Activated CD8-positive, alpha-beta memory T cell treated with anti-CD3 and anti-CD28 coated beads for 36 hours (primary cell): ENCODE measurements at regions not wholly inside any gene's neighbourhood (a gene's known extent, or its start where the extent isn't known, plus 50 kb on each side); places are given as distances from the start of the nearest gene placed in this dataset.

ENCODE experiments used
- CTCF ChIA-PET: fragments of 350-600 bp; sonication (Branson Sonifier 250); formaldehyde crosslinking; loops from one replicate; lab custom pipeline; 2021; ENCODE audit warnings: antibody characterized with exemption; lab: Charles Lee
- POLR2A ChIA-PET: fragments of 350-600 bp; sonication (Branson Sonifier 250); formaldehyde crosslinking; loops from one replicate; lab custom pipeline; 2021; ENCODE audit warnings: antibody characterized with exemption; lab: Charles Lee

DNA sequence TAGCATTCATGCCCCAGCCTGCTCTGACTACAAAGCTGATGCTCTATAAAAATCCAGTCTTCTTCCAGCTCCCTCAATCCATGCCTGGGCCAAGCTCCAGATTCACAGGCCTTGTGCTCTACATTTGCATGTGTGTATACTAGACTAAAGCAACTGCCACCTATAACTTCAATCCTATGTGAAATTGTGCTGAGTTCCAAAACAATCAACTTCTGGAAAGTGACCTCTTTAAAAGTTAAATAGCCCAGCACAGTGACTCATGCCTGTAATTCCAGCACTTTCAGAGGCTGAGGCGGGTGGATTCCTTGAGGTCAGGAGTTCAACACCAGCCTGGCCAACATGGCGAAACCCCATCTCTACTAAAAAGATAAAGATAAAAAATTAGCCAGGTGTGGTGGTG, 114.3 kb upstream of the ZC3H12C start:
- ChIA-PET CTCF (no interaction called here), POLR2A (no interaction called here)

DNA sequence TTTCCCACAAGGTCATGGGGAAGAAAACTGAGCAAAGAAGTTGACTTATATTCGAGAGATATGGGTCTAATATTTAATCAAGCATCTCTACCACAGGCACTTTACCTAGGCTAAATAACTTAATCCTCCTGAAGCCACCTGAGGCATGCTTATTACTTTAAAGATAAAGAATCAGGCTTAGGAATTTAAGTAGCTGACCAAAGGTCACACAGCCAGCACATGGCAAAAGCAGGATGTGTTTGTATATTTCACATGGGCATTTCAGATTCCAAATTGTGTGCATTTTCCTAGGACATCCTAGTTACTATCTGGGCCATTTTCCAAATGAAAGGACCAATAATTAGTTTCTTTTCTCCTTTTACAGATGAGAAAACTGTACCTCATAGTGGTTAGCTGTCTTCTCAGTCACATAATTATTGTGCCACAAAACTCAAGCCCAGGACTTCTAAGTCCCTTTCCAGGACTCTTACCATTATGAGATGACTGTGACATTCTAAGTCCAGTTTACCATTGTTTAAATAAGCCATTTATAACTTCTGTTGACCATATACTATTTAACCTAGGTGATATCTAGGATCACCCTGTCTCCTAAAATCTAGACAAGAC, 112.1 kb upstream of the ZC3H12C start:
- CTCF ChIA-PET, result no interaction called here
- POLR2A ChIA-PET, result no interaction called here

DNA sequence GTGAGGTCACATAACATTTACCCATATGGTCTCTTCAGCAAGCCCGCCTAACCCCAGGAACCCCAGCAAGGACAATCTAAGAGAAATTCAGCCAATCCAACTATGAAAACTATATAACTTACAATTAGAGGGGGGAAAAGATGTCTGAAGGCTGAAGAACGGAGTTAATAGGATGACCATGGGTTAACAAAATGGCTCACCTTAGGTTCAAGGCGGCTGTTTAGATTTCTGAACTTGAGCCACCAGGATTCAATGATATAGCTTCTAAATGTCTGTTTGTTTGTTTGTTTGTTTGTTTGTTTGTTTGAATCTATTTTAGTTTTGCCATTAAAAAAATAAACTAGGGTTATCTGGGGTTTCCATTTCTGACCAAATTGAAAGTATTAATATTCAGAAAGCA, 109.8 kb upstream of the ZC3H12C start:
- POLR2A ChIA-PET, result no interaction called here
- CTCF ChIA-PET, result no interaction called here

DNA sequence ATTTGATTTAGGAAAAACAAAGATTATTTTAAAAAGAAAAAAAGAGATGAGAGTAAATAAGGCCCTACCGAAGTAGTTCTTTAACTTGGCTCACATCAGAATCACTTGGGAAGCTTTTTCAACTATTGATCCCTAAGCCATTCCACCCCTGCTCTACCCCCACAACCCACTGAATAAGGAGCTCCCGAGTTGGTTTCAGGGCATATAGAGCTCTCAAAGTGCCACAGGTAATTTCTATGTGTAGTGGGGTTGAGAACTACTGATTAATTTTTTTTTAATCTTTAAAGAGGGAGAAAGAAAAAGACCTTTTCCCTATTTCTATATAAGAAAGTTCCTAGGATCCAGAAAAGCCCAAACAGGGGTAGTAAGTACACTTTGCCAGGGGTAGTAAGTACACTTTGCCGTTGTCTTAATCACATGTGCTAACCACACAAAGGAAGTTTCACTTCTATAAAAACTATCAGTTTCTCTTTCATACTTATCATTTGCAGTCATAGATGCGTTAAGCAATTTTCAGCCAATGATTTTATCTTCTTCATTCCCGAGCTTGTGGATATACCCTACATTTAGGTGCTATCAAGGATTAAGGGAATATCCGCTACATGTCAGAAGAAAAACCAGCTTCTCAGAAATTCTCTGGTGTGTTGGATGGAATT, 108.4 kb upstream of the ZC3H12C start:
- ChIA-PET POLR2A (no interaction called here), CTCF (no interaction called here)

GRCh38 chr11:109986488-109986887, 106.7 kb upstream of the ZC3H12C start:
- ChIA-PET POLR2A (no interaction called here), CTCF (no interaction called here)

DNA sequence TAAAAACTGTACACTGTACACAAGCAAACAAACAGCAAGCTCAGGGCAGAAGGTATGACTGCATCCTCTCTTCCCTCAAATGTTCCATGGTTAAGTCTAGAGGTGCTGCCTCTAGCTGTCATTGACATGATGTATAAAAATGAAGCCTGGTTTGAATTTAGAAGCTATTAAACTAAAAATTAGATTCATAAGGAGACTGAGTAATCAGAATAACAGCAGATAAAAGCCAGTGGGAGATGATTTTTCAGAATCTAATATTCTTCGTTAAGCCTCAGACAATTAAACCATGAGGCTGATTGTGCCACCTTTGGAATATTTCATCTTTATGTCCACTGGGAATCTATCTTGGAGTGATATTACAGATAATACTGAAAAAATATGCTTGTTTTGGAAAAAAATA, 101.4 kb upstream of the ZC3H12C start:
- CTCF ChIA-PET, result no interaction called here
- POLR2A ChIA-PET, result no interaction called here

- CTCF ChIA-PET, result no interaction called here
These were observed 99.4 kb upstream of the ZC3H12C start for GRCh38 chr11:109993786-109994185.

GRCh38 chr11:109994907-109995306, 98.3 kb upstream of the ZC3H12C start:
- CTCF ChIA-PET, result no interaction called here

More at GRCh38 chr11:109993786-109994185, 99.4 kb upstream of the ZC3H12C start:
- POLR2A ChIA-PET, result no interaction called here

GRCh38 chr11:109996060-109996459, 97.1 kb upstream of the ZC3H12C start:
- ChIA-PET CTCF (no interaction called here), POLR2A (no interaction called here)

More at GRCh38 chr11:109994907-109995306, 98.3 kb upstream of the ZC3H12C start:
- POLR2A ChIA-PET, result no interaction called here

GRCh38 chr11:109998921-109999320, 94.3 kb upstream of the ZC3H12C start:
- CTCF ChIA-PET, result no interaction called here
- POLR2A ChIA-PET, result no interaction called here

- CTCF ChIA-PET, result no interaction called here
- POLR2A ChIA-PET, result no interaction called here
These were observed 93.1 kb upstream of the ZC3H12C start for GRCh38 chr11:110000031-110000502.

GRCh38 chr11:110000850-110001249, 92.3 kb upstream of the ZC3H12C start:
- ChIA-PET CTCF (no interaction called here), POLR2A (no interaction called here)

GRCh38 chr11:110003426-110003825, 89.8 kb upstream of the ZC3H12C start:
- CTCF ChIA-PET, result no interaction called here
- POLR2A ChIA-PET, result no interaction called here

DNA sequence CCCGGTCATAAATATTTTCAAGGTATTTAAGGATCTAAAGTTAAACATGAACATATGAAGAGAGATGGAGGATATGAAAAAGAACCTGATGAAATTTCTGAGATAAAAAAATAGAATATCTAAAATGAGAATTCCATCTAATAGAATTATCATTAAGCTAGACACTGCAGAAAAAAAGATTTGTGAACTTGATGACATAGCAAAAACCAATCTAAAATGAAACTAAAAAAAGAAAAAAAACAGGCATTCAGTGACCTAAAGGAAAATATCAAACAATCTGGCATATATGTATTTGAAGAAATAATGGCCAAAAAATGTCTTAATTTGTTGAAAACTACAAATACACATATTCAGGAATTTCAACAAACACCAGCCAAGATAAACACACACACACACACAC, 81.6 kb upstream of the ZC3H12C start:
- ChIA-PET CTCF (no interaction called here), POLR2A (no interaction called here)

DNA sequence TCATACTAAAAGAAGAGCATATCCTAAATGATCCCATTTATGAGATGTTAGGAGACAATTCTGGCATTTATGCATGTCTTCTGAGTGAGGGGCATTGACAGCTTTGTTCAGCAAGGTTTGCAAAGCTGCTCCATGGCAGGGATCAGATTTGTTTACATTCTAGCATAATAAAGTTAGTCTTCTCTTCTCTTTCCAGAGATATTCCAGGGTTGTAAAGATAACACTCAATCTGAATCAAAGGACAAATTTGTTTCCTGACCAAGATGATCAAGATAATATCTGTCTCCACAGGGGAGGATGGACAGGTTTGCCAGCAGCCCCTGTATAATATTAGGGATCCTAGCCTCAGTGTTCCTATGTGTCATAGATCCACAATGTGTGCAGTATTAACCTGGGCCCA, 77.5 kb upstream of the ZC3H12C start:
- CTCF ChIA-PET, result no interaction called here
- POLR2A ChIA-PET, result no interaction called here

DNA sequence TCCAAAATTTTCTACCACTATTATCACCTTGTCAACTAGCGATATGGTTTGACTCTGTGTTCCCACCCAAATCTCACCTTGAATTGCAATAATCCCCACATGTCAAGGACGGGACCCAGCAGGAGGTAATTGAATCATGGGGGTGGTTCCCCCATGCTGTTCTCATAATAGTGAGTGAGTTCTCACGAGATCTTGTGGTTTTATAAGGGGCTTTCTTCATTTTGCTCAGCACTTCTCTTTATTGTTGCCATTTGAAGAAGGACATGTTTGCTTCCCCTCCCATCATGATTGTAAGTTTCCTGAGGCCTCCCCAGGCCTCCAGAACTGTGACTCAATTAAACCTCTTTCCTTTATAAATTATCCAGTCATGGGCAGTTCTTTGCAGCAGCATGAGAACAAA, 73.5 kb upstream of the ZC3H12C start:
- CTCF ChIA-PET, result no interaction called here
- POLR2A ChIA-PET, result no interaction called here

GRCh38 chr11:110022548-110022947, 70.6 kb upstream of the ZC3H12C start:
- ChIA-PET POLR2A (no interaction called here), CTCF (interaction anchor here (0.5 kb wide), 1 partner anchor 412 kb away, joined by 3 read pairs; no protein-coding TSS in a partner anchor)

DNA sequence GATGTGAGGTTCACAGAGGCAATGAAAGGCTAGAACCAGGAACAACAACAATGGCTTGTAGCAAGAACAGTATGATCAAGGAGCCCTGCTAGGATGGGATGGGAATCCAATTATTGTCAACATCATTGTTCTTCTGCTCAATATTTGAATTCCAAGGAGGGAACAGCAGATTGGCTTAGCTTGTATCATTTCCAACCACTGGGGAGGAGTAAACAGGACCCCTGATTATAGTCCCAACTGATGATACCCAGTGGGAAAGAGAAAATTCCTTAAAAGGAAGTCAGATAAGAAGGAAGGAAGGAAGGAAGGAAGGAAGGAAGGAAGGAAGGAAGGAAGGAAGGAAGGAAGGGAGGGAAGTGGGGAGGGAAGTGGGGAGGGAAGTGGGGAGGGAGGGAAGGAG, 69.5 kb upstream of the ZC3H12C start:
- POLR2A ChIA-PET, result no interaction called here
- CTCF ChIA-PET, result no interaction called here

DNA sequence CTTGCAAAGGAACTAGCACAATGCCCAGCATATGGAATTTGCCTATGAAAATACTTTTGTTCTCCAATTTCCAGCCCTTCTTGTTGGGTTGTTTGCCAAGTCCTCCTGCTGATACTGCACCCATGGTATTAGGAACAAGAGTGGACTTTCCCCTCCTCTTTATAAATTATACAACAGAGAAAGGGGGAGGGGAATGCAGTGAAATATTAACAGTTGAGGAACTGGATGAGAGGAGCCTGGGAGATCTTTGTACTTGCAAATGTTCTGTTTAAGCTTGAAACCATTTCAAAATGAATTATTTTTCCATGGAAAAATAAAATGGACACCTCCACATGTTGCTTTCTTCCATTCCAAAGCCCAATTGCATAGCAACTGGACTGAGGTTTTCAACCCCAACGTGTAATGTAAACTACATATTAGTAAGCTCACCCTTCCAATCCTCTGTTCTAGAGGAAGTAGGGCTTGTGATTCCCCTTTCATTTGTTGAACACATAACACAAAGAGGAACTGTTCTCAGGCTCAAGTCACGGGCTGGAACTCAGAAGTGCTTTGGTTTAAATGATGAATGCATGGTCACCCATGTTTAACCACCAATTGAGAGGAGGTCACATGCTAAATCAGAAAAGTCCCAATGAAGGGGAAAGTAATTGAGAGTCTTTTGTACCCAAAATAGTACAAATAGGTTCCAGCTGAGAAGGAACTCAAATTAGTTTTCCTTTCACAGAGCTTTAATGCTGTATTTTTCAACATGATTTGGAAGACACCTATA, 66.2 kb upstream of the ZC3H12C start:
- ChIA-PET POLR2A (no interaction called here), CTCF (no interaction called here)

DNA sequence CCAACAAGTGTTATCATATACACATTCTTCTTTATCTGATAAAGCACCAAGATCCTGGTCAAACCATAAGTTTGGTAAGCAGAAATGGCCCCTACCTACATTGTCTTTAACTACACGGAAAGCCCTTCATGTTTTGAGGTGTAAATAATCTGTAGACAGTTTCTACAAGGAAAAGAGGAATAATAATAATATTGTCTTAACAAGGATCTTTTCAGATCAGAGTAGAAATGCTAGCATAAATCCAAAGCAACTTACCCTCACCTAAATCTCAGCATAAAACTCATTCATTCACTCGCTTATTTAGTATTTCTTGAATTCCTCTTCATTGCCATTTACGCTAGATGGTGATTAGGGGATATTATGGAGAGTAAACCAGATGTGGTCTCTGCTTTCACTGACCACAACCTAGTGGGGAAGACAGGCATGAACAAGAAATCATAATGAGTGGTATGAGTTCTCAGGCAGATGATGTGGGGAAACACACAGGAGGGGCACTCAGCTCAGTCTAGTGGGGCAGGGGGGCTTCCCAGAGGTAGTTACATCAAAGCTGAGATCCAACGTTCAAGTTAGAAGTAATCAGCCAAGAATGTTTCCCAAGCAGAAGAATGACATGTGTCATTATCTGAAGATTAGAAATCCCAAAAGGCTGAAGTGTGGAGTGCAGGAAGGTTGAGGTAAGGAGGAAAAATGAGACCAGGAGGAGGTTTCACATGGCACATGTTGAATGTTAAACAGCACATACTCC, 65.4 kb upstream of the ZC3H12C start:
- POLR2A ChIA-PET, result no interaction called here
- CTCF ChIA-PET, result no interaction called here
